Suprapubic skin (tissue), 4 donors: ENCODE measurements at regions not wholly inside any gene's neighbourhood (a gene's known extent, or its start where the extent isn't known, plus 50 kb on each side); places are given as distances from the start of the nearest gene placed in this dataset.

Experiments
- DNase-seq, 2 donors: peaks; one replicate each; pipeline ENCODE4 v3.0.0-alpha.2; 2019; ENCODE audit warnings: low spot score in 2 of 2
- H3K27ac ChIP-seq: fragments of 200-600 bp; sonication (generic); one replicate; pipeline ENCODE4 v1.5.1; 2019
- H3K27me3 ChIP-seq: fragments of 200-600 bp; sonication (generic); one replicate; pipeline ENCODE4 v1.5.1; 2019
- H3K36me3 ChIP-seq: fragments of 200-600 bp; sonication (generic); one replicate; pipeline ENCODE4 v1.5.1; 2019
- H3K4me1 ChIP-seq: fragments of 200-600 bp; sonication (generic); one replicate; pipeline ENCODE4 v1.5.1; 2019
- H3K4me3 ChIP-seq: fragments of 200-600 bp; sonication (generic); one replicate; pipeline ENCODE4 v1.5.1; 2019; ENCODE audit warnings: mild to moderate bottlenecking
- H3K9me3 ChIP-seq: fragments of 200-600 bp; sonication (generic); one replicate; pipeline ENCODE4 v1.5.1; 2019
- CTCF ChIP-seq, 2 donors: fragments of 200-600 bp in 1 of 2; fragments of 450-650 bp in 1 of 2; sonication (generic) in 1 of 2; IDR thresholded peaks; one replicate each; pipeline ENCODE4 v1.5.1; 2016 to 2019; ENCODE audit warnings: antibody characterized with exemption in 2 of 2, mild to moderate bottlenecking in 1 of 2, moderate library complexity in 1 of 2
- EP300 ChIP-seq: sonication (generic); formaldehyde crosslinking; IDR thresholded peaks from one replicate; pipeline ENCODE4 v1.6.1; 2017; ENCODE audit warnings: antibody characterized with exemption
- POLR2A ChIP-seq, 2 donors: fragments of 450-650 bp; IDR thresholded peaks; one replicate each; pipeline ENCODE4 v1.6.1; 2017; ENCODE audit warnings: antibody characterized with exemption in 2 of 2, mild to moderate bottlenecking in 2 of 2, moderate library complexity in 2 of 2
- POLR2AphosphoS5 ChIP-seq, 3 donors: sonication (generic); formaldehyde crosslinking; IDR thresholded peaks; one replicate each; pipeline ENCODE4 v1.6.1; 2017; ENCODE audit warnings: antibody characterized with exemption in 3 of 3
- WGBS: methylation state at CpG from one replicate; pipeline ENCODE4 v1.1.5; 2018; 5-methylcytosine and 5-hydroxymethylcytosine counted together

GRCh38 chr3:144295613-144296012 lies 324.0 kb downstream of the DIPK2A start:
- H3K4me1 ChIP-seq: no peaks in the 10 kb centered on the region
- H3K4me3 ChIP-seq: no peak overlapping the region
- H3K36me3 ChIP-seq: no peaks in the 10 kb centered on the region
- H3K27ac ChIP-seq: no peak overlapping the region
- DNase-seq: no peak
- H3K27me3 ChIP-seq: no peaks in the 10 kb centered on the region
- 38% methylated on average over 3 of the region's 3 CpGs for WGBS
- no peaks in the 10 kb centered on the region for H3K9me3 ChIP-seq
- TF ChIP-seq POLR2A (IDR thresholded peaks at IDR 0.05): no peak
- TF ChIP-seq CTCF (IDR thresholded peaks at IDR 0.05): no peak

- no peaks in the 10 kb centered on the region for H3K27me3 ChIP-seq
- no peak overlapping the region for H3K27ac ChIP-seq
- no peaks in the 10 kb centered on the region for H3K4me1 ChIP-seq
- no peak for DNase-seq
- TF ChIP-seq CTCF (IDR thresholded peaks at IDR 0.05): no peak
- no peak for TF ChIP-seq POLR2A (IDR thresholded peaks at IDR 0.05)
- no peak for TF ChIP-seq POLR2AphosphoS5 (IDR thresholded peaks at IDR 0.05)
- TF ChIP-seq EP300: no peak
- no peaks in the 10 kb centered on the region for H3K9me3 ChIP-seq
- no peaks in the 10 kb centered on the region for H3K36me3 ChIP-seq
- no peak overlapping the region for H3K4me3 ChIP-seq
Measured at GRCh38 chr3:144296808-144297207, 325.2 kb downstream of the DIPK2A start.

DNA sequence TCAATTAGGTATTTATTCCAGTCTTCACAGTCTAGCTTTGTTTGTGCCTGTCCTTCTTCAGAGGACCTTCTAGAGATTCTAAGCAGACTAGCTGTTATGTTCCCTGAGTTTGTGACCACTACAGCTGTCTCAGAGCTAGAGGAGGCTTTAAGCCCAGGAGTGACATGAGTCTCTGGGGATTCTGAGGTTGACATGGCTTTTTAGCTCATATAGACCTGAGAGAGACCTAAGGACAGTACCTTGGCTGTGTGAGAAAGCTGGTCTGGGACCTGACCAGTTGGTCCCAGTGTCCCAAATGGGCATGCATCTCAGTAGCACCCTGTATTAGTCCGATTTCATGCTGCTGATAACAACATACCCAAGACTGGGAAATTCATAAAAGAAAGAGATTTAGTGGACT lies 330.2 kb downstream of the DIPK2A start:
- Histone ChIP-seq H3K27ac (no peak overlapping the region), H3K27me3 (no peaks in the 10 kb centered on the region), H3K9me3 (no peaks in the 10 kb centered on the region), H3K4me1 (no peaks in the 10 kb centered on the region), H3K36me3 (no peaks in the 10 kb centered on the region), H3K4me3 (no peak overlapping the region)
- TF ChIP-seq CTCF (IDR thresholded peaks at IDR 0.05): no peak
- TF ChIP-seq POLR2AphosphoS5 (IDR thresholded peaks at IDR 0.05): no peak
- no peak for DNase-seq
- WGBS: 92% methylated on average over 1 of the region's 1 CpG

- no peak overlapping the region for H3K27ac ChIP-seq
- no peaks in the 10 kb centered on the region for H3K4me1 ChIP-seq
- no peak overlapping the region for H3K4me3 ChIP-seq
- TF ChIP-seq POLR2AphosphoS5 (IDR thresholded peaks at IDR 0.05): no peak
- no peak for TF ChIP-seq CTCF (IDR thresholded peaks at IDR 0.05)
- TF ChIP-seq EP300: no peak
- no peak for TF ChIP-seq POLR2A (IDR thresholded peaks at IDR 0.05)
- no peaks in the 10 kb centered on the region for H3K36me3 ChIP-seq
- no peaks in the 10 kb centered on the region for H3K27me3 ChIP-seq
- no peaks in the 10 kb centered on the region for H3K9me3 ChIP-seq
- 78% methylated on average over 3 of the region's 3 CpGs for WGBS
- DNase-seq: no peak
Measured at GRCh38 chr3:144307951-144308350, 336.3 kb downstream of the DIPK2A start.

GRCh38 chr3:144308396-144308795 lies 336.8 kb downstream of the DIPK2A start:
- 86% methylated on average over 3 of the region's 3 CpGs for WGBS
- no peak for DNase-seq
- H3K9me3 ChIP-seq: no peaks in the 10 kb centered on the region
- TF ChIP-seq POLR2A (IDR thresholded peaks at IDR 0.05): no peak
- no peak for TF ChIP-seq CTCF (IDR thresholded peaks at IDR 0.05)
- TF ChIP-seq EP300: no peak
- no peak for TF ChIP-seq POLR2AphosphoS5 (IDR thresholded peaks at IDR 0.05)
- H3K27me3 ChIP-seq: no peaks in the 10 kb centered on the region
- no peaks in the 10 kb centered on the region for H3K36me3 ChIP-seq
- H3K27ac ChIP-seq: no peak overlapping the region
- no peak overlapping the region for H3K4me3 ChIP-seq
- H3K4me1 ChIP-seq: no peaks in the 10 kb centered on the region
